Stomach (tissue), 4 donors: ENCODE measurements at regions not wholly inside any gene's neighbourhood (a gene's known extent, or its start where the extent isn't known, plus 50 kb on each side); places are given as distances from the start of the nearest gene placed in this dataset.

Experiments used
- POLR2A ChIP-seq, 4 donors: fragments of 450-650 bp; IDR thresholded peaks; one replicate each; pipeline ENCODE4 v1.6.1; 2016; ENCODE audit warnings: antibody characterized with exemption in 4 of 4, control low read depth in 2 of 4, mild to moderate bottlenecking in 1 of 4, moderate library complexity in 1 of 4
- POLR2AphosphoS5 ChIP-seq, 3 donors: sonication (generic); formaldehyde crosslinking; IDR thresholded peaks; one replicate each; pipeline ENCODE4 v1.6.1; 2016; ENCODE audit warnings: antibody characterized with exemption in 3 of 3
- TF ChIP-seq, protein P1 (sequence below), 7 experiments: fragments of 450-650 bp in 4 of 7; fragments of 200-600 bp in 3 of 7; sonication (generic) in 3 of 7; IDR thresholded peaks; one replicate each; pipeline ENCODE4 v1.5.1; 2016 to 2019; ENCODE audit warnings: antibody characterized with exemption in 7 of 7, control low read depth in 2 of 7, mild to moderate bottlenecking in 1 of 7

- TF ChIP-seq, protein P1, sequence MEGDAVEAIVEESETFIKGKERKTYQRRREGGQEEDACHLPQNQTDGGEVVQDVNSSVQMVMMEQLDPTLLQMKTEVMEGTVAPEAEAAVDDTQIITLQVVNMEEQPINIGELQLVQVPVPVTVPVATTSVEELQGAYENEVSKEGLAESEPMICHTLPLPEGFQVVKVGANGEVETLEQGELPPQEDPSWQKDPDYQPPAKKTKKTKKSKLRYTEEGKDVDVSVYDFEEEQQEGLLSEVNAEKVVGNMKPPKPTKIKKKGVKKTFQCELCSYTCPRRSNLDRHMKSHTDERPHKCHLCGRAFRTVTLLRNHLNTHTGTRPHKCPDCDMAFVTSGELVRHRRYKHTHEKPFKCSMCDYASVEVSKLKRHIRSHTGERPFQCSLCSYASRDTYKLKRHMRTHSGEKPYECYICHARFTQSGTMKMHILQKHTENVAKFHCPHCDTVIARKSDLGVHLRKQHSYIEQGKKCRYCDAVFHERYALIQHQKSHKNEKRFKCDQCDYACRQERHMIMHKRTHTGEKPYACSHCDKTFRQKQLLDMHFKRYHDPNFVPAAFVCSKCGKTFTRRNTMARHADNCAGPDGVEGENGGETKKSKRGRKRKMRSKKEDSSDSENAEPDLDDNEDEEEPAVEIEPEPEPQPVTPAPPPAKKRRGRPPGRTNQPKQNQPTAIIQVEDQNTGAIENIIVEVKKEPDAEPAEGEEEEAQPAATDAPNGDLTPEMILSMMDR (IDR thresholded peaks at IDR 0.05) = no peak
- TF ChIP-seq POLR2A (IDR thresholded peaks at IDR 0.05) (no peak), POLR2AphosphoS5 (IDR thresholded peaks at IDR 0.05) (no peak)
Measured at GRCh38 chrX:144388738-144389137, 504.9 kb downstream of the UBE2NL start.
